IMR-90 (cell line): ENCODE measurements at regions not wholly inside any gene's neighbourhood (a gene's known extent, or its start where the extent isn't known, plus 50 kb on each side); places are given as distances from the start of the nearest gene placed in this dataset.
A peak's percentile ranks its signal among the peaks of the same experiment; 100 is the strongest.

ENCODE experiments used
- ATAC-seq: fragments of 200-7000 bp; cut with Tn5 transposase; 2 replicates; pipeline ENCODE4 v1.9.1; 2020; ENCODE audit warnings: low read depth, mild to moderate bottlenecking, moderate library complexity
- BruUV-seq: library from RNA; stranded (reverse); fragments of 400-500 nt; replicated peaks from 2 replicates; lab custom pipeline; 2021; lab: Mats Ljungman, UMichigan
- CTCF ChIA-PET: fragments of 300-600 bp; formaldehyde crosslinking; extraction: SDS; loops from one replicate; lab custom pipeline; 2021; ENCODE audit warnings: antibody characterized with exemption; lab: Yijun Ruan, JAX
- POLR2A ChIA-PET: fragments of 300-600 bp; sonication (Branson Sonifier 250); formaldehyde crosslinking; loops from one replicate; lab custom pipeline; 2022; ENCODE audit warnings: antibody characterized with exemption; ENCODE audit not compliant: unreplicated experiment; lab: Charles Lee
- DNase-seq: peaks from one replicate; pipeline ENCODE4 v3.0.0; 2013
- H2AFZ ChIP-seq: replicated peaks from 2 replicates; pipeline ENCODE3; 2013; ENCODE audit warnings: low read length, mild to moderate bottlenecking; ENCODE audit not compliant: poor library complexity
- H2AK5ac ChIP-seq: 2 replicates; pipeline ENCODE4 v1.6.1; 2013; ENCODE audit warnings: low read depth, low read length, inconsistent platforms
- H2AK9ac ChIP-seq: replicated peaks from 2 replicates; pipeline ENCODE3; 2013; ENCODE audit warnings: mild to moderate bottlenecking, low read depth, low read length, moderate library complexity; ENCODE audit not compliant: poor library complexity
- H2BK120ac ChIP-seq: 2 replicates; pipeline ENCODE4 v1.6.1; 2013; ENCODE audit warnings: low read depth, low read length, inconsistent platforms
- H2BK15ac ChIP-seq: 3 replicates; pipeline ENCODE4 v1.6.1; 2013; ENCODE audit warnings: low read depth, low read length, inconsistent platforms
- H2BK20ac ChIP-seq: 2 replicates; pipeline ENCODE4 v1.6.1; 2013; ENCODE audit warnings: low read depth, mild to moderate bottlenecking, inconsistent platforms, low read length, moderate library complexity
- H2BK5ac ChIP-seq: 2 replicates; pipeline ENCODE4 v1.6.1; 2013; ENCODE audit warnings: mild to moderate bottlenecking, low read depth, low read length, inconsistent platforms; ENCODE audit not compliant: poor library complexity, severe bottlenecking
- H3K14ac ChIP-seq: replicated peaks from 2 replicates; pipeline ENCODE4 v1.6.1; 2013; ENCODE audit warnings: low read depth, low read length, inconsistent platforms
- H3K18ac ChIP-seq: 2 replicates; pipeline ENCODE4 v1.6.1; 2013; ENCODE audit warnings: low read depth, low read length, control low read depth
- H3K23ac ChIP-seq: 2 replicates; pipeline ENCODE4 v1.6.1; 2013; ENCODE audit warnings: low read depth, low read length, inconsistent platforms
- H3K27ac ChIP-seq: 2 replicates; pipeline ENCODE4 v1.5.1; 2013; ENCODE audit warnings: mild to moderate bottlenecking, control low read depth, low read length; ENCODE audit not compliant: insufficient read depth
- H3K27me3 ChIP-seq: 2 replicates; pipeline ENCODE4 v1.6.1; 2013; ENCODE audit warnings: low read length; ENCODE audit not compliant: control insufficient read depth, insufficient read depth
- H3K36me3 ChIP-seq: 2 replicates; pipeline ENCODE4 v1.6.1; 2013; ENCODE audit warnings: low read length, mixed read lengths; ENCODE audit not compliant: control insufficient read depth, insufficient read depth
- H3K4ac ChIP-seq: 2 replicates; pipeline ENCODE4 v1.6.1; 2013; ENCODE audit warnings: low read depth, low read length, inconsistent platforms
- H3K4me1 ChIP-seq: 2 replicates; pipeline ENCODE4 v1.6.1; 2013; ENCODE audit warnings: low read length, mixed read lengths; ENCODE audit not compliant: control insufficient read depth, insufficient read depth
- H3K4me2 ChIP-seq: 2 replicates; pipeline ENCODE4 v1.6.1; 2013; ENCODE audit warnings: low read depth, mild to moderate bottlenecking, control low read depth, low read length, moderate library complexity
- H3K4me3 ChIP-seq: 2 replicates; pipeline ENCODE4 v1.5.1; 2013; ENCODE audit warnings: low read depth, mild to moderate bottlenecking, control low read depth, low read length, moderate library complexity; ENCODE audit not compliant: insufficient read depth
- H3K56ac ChIP-seq: 2 replicates; pipeline ENCODE4 v1.6.1; 2013; ENCODE audit warnings: low read length, inconsistent platforms; ENCODE audit not compliant: insufficient read depth; ENCODE audit errors: extremely low read depth
- H3K79me1 ChIP-seq, 2 experiments: 2 replicates each; pipeline ENCODE4 v1.6.1; 2013; ENCODE audit warnings: low read length in 2 of 2, inconsistent platforms in 1 of 2, low read depth in 1 of 2
- H3K9ac ChIP-seq: 2 replicates; pipeline ENCODE4 v1.6.1; 2013; ENCODE audit warnings: low read depth, low read length, control low read depth
- H3K9me1 ChIP-seq: 2 replicates; pipeline ENCODE4 v1.6.1; 2013; ENCODE audit warnings: low read length, inconsistent platforms; ENCODE audit not compliant: insufficient read depth
- H3K9me3 ChIP-seq: 2 replicates; pipeline ENCODE4 v1.6.1; 2013; ENCODE audit warnings: low read length; ENCODE audit not compliant: control insufficient read depth, insufficient read depth
- H4K20me1 ChIP-seq: 2 replicates; pipeline ENCODE4 v1.6.1; 2013; ENCODE audit warnings: low read length, inconsistent platforms; ENCODE audit not compliant: insufficient read depth
- H4K5ac ChIP-seq: 2 replicates; pipeline ENCODE4 v1.6.1; 2013; ENCODE audit warnings: mild to moderate bottlenecking, low read depth, low read length, control low read depth
- H4K8ac ChIP-seq, 2 experiments: 2 replicates each; pipeline ENCODE4 v1.6.1; 2013; ENCODE audit warnings: low read depth in 2 of 2, low read length in 2 of 2, control low read depth in 1 of 2, inconsistent platforms in 1 of 2
- H4K91ac ChIP-seq: 2 replicates; pipeline ENCODE4 v1.6.1; 2013; ENCODE audit warnings: low read depth, low read length, inconsistent platforms; ENCODE audit not compliant: insufficient read depth
- BHLHE40 ChIP-seq: fragments of 150-350 bp; IDR thresholded peaks from 2 replicates; pipeline ENCODE4 v1.6.1; 2016; ENCODE audit warnings: mild to moderate bottlenecking, low read depth, low read length
- CEBPB ChIP-seq: IDR thresholded peaks from 2 replicates; pipeline ENCODE4 v1.6.1; 2012; ENCODE audit warnings: low read depth, low read length, improper control_type of control experiment
- CHD1 ChIP-seq: IDR thresholded peaks from 2 replicates; pipeline ENCODE4 v1.6.1; 2012; ENCODE audit warnings: low read depth, low read length, improper control_type of control experiment
- FOS ChIP-seq: fragments of 150-350 bp; IDR thresholded peaks from 2 replicates; pipeline ENCODE4 v1.6.1; 2016; ENCODE audit warnings: low read depth, low read length
- MAFK ChIP-seq: IDR thresholded peaks from 2 replicates; pipeline ENCODE4 v1.6.1; 2012; ENCODE audit warnings: low read depth, low read length, improper control_type of control experiment
- MAZ ChIP-seq: IDR thresholded peaks from 2 replicates; pipeline ENCODE4 v1.6.1; 2012; ENCODE audit warnings: low read depth, mild to moderate bottlenecking, low read length, improper control_type of control experiment, moderate library complexity, borderline replicate concordance
- MXI1 ChIP-seq: IDR thresholded peaks from 2 replicates; pipeline ENCODE4 v1.6.1; 2012; ENCODE audit warnings: low read depth, mild to moderate bottlenecking, low read length, moderate library complexity, borderline replicate concordance
- NFE2L2 ChIP-seq: fragments of 150-350 bp; IDR thresholded peaks from 2 replicates; pipeline ENCODE4 v1.6.1; 2016; ENCODE audit warnings: low read depth, mild to moderate bottlenecking, low read length
- POLR2A ChIP-seq: IDR thresholded peaks from 2 replicates; pipeline ENCODE4 v1.6.1; 2012; ENCODE audit warnings: mild to moderate bottlenecking, low read depth, low read length
- RAD21 ChIP-seq: IDR thresholded peaks from 2 replicates; pipeline ENCODE4 v1.6.1; 2012; ENCODE audit warnings: low read length, improper control_type of control experiment
- RCOR1 ChIP-seq: IDR thresholded peaks from 2 replicates; pipeline ENCODE4 v1.6.1; 2012; ENCODE audit warnings: mild to moderate bottlenecking, low read length, improper control_type of control experiment; ENCODE audit not compliant: insufficient replicate concordance
- RFX5 ChIP-seq: IDR thresholded peaks from 2 replicates; pipeline ENCODE4 v1.8.0; 2012; ENCODE audit warnings: low read depth, mild to moderate bottlenecking, low read length, moderate library complexity
- SMC3 ChIP-seq: fragments of 150-350 bp; IDR thresholded peaks from 2 replicates; pipeline ENCODE4 v1.6.1; 2016; ENCODE audit warnings: low read depth, mild to moderate bottlenecking, antibody characterized with exemption, low read length, moderate library complexity
- USF2 ChIP-seq: fragments of 150-350 bp; IDR thresholded peaks from 2 replicates; pipeline ENCODE4 v1.6.1; 2017; ENCODE audit warnings: mild to moderate bottlenecking, antibody characterized with exemption, low read length, low read depth
- WGBS, 2 experiments: methylation state at CpG; one replicate each; pipeline versions ENCODE4 v1.1.5 to v1.1.7; 2013; ENCODE audit warnings: missing lambda C conversion rate in 2 of 2; ENCODE audit not compliant: insufficient read length in 1 of 2; ENCODE audit errors: extremely low coverage in 2 of 2; 5-methylcytosine and 5-hydroxymethylcytosine counted together
- dilution Hi-C: fragments of 300-500 bp; cut with HindIII; formaldehyde crosslinking; loops from one replicate; pipeline ENCODE4 v1.14.3; 2018; ENCODE audit warnings: low sequenced_read_pairs; ENCODE audit not compliant: unreplicated experiment
- in situ Hi-C: fragments of 300-500 bp; cut with MboI; formaldehyde crosslinking; loops from 3 replicates; pipeline ENCODE4 v1.14.3; 2019; ENCODE audit warnings: low sequenced_read_pairs, inconsistent platforms, mixed read lengths
- intact Hi-C: fragments of 100-400 bp; cut with micrococcal nuclease; formaldehyde crosslinking; loops from 2 replicates; pipeline ENCODE4 v1.10.0; 2022
- TF ChIP-seq, protein P1 (sequence below): conservative IDR thresholded peaks from 2 replicates; pipeline ENCODE4 v1.5.1; 2012; ENCODE audit warnings: mild to moderate bottlenecking, low read depth, low read length, improper control_type of control experiment
- TF ChIP-seq, protein P2 (sequence below): fragments of 150-350 bp; IDR thresholded peaks from 2 replicates; pipeline ENCODE4 v1.6.1; 2016; ENCODE audit warnings: low read depth, mild to moderate bottlenecking, low read length, moderate library complexity, borderline replicate concordance

GRCh38 chr13:29713839-29714238 is 118.4 kb upstream of the SLC7A1 start:
- no CpG with 5 or more reads among the region's 2 CpGs for WGBS, 2 experiments
- peak; percentile 21 for DNase-seq
- no peak overlapping the region for H2AK9ac ChIP-seq
- no peak overlapping the region for H2AFZ ChIP-seq
- no peak overlapping the region for H3K4me2 ChIP-seq
- H2BK120ac ChIP-seq, result no peak overlapping the region
- H3K9ac ChIP-seq, result no peak overlapping the region
- dilution Hi-C loops, result no loop called here
- no peak overlapping the region for H4K8ac ChIP-seq
- ChIA-PET POLR2A (no interaction called here), CTCF (interaction anchor here (0.7 kb wide), 1 partner anchor 165 kb away, joined by 3 read pairs; no protein-coding TSS in a partner anchor)
- H2BK5ac ChIP-seq, result no peak overlapping the region
- H4K5ac ChIP-seq, result no peak overlapping the region
- TF ChIP-seq, protein P1, sequence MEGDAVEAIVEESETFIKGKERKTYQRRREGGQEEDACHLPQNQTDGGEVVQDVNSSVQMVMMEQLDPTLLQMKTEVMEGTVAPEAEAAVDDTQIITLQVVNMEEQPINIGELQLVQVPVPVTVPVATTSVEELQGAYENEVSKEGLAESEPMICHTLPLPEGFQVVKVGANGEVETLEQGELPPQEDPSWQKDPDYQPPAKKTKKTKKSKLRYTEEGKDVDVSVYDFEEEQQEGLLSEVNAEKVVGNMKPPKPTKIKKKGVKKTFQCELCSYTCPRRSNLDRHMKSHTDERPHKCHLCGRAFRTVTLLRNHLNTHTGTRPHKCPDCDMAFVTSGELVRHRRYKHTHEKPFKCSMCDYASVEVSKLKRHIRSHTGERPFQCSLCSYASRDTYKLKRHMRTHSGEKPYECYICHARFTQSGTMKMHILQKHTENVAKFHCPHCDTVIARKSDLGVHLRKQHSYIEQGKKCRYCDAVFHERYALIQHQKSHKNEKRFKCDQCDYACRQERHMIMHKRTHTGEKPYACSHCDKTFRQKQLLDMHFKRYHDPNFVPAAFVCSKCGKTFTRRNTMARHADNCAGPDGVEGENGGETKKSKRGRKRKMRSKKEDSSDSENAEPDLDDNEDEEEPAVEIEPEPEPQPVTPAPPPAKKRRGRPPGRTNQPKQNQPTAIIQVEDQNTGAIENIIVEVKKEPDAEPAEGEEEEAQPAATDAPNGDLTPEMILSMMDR, result peak; percentile 65
- TF ChIP-seq POLR2A, result no peak
- no peak for TF ChIP-seq FOS
- no peak for TF ChIP-seq MXI1
- TF ChIP-seq CHD1, result no peak
- TF ChIP-seq MAFK, result peak; percentile 58; the same call in 1 of the 2 replicates
- TF ChIP-seq NFE2L2, result no peak
- TF ChIP-seq CEBPB, result no peak
- TF ChIP-seq RAD21, result peak; percentile 73
- TF ChIP-seq, protein P2, sequence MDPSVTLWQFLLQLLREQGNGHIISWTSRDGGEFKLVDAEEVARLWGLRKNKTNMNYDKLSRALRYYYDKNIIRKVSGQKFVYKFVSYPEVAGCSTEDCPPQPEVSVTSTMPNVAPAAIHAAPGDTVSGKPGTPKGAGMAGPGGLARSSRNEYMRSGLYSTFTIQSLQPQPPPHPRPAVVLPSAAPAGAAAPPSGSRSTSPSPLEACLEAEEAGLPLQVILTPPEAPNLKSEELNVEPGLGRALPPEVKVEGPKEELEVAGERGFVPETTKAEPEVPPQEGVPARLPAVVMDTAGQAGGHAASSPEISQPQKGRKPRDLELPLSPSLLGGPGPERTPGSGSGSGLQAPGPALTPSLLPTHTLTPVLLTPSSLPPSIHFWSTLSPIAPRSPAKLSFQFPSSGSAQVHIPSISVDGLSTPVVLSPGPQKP, result no peak
- TF ChIP-seq RCOR1, result no peak
- no peak for TF ChIP-seq RFX5
- no peak for TF ChIP-seq USF2
- TF ChIP-seq BHLHE40, result no peak
- no peak for TF ChIP-seq MAZ
- peak; percentile 58 for TF ChIP-seq SMC3
- no peaks in the 10 kb centered on the region for H3K9me1 ChIP-seq
- peaks cover 64% of the 10 kb centered on the region for H3K27me3 ChIP-seq
- H3K23ac ChIP-seq, result no peak overlapping the region
- no peak overlapping the region for H3K14ac ChIP-seq
- H3K79me1 ChIP-seq, result no peaks in the 10 kb centered on the region
- no peaks in the 10 kb centered on the region for H3K36me3 ChIP-seq
- intact Hi-C loops, result no loop called here
- no peak overlapping the region for H2AK5ac ChIP-seq
- H3K4ac ChIP-seq, result no peak overlapping the region
- no peak overlapping the region for H3K27ac ChIP-seq
- ATAC-seq, result peak; percentile 57; the same call in 1 of the 2 replicates
- peaks cover 6% of the 10 kb centered on the region for H3K9me3 ChIP-seq
- H3K18ac ChIP-seq, result no peak overlapping the region
- H4K91ac ChIP-seq, result no peak overlapping the region
- no peak overlapping the region for H2BK15ac ChIP-seq
- in situ Hi-C loops, result loop anchor here (5.0 kb wide), 1 partner anchor 207 kb away; no protein-coding TSS in a partner anchor
- no peak overlapping the region for H3K4me3 ChIP-seq
- no peak overlapping the region for H2BK20ac ChIP-seq
- H4K20me1 ChIP-seq, result no peaks in the 10 kb centered on the region
- BruUV-seq, result no TSS peak
- no peak overlapping the region for H3K56ac ChIP-seq
- no peaks in the 10 kb centered on the region for H3K4me1 ChIP-seq
